NCI-H187 treated with DMSO at 0.1 percent for 48 hours (cell line): ENCODE measurements at regions not wholly inside any gene's neighbourhood (a gene's known extent, or its start where the extent isn't known, plus 50 kb on each side); places are given as distances from the start of the nearest gene placed in this dataset.

Experiments used
- DNase-seq: peaks from one replicate; lab custom pipeline; 2025; lab: John Stamatoyannopoulos, UW

DNA sequence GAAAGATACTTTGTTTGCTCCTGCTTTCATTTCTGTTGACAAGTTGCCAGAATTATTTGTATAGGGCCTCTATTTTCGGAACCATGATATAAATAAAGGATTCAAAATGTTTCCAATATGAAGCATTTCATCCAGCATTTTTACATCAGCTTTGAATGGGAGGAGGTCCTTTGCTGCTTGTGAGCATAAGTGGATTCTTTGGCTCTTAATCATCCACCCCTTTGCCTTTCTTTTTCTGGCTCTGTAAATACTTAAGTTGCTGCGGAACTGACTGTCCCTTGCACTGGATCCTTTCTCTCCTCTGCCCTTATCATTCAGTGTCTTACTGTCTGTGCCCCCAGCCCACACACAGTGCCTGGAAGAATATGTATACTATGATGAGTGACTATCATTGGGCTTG, 357.3 kb upstream of the RGS6 start:
- DNase-seq, result no peak

DNA sequence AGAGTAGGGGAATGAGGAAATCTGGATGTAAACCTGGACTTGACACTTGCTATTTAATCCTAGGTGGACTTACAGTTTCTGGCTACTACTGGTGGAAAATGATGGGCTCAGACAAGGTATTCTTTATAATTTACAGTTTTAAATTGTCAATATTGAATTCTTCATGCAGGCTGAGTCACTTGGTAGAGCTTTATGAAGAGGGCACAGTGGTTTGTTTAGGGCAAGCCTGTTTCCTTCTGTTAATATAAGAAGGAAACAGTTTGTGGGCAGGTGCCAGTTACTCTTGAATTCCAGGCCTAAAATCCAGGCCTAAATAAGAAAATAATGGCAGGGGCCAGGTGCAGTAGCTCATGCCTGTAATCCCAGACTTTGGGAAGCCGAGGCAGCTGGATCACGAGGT, 355.8 kb upstream of the RGS6 start:
- DNase-seq, result no peak

DNA sequence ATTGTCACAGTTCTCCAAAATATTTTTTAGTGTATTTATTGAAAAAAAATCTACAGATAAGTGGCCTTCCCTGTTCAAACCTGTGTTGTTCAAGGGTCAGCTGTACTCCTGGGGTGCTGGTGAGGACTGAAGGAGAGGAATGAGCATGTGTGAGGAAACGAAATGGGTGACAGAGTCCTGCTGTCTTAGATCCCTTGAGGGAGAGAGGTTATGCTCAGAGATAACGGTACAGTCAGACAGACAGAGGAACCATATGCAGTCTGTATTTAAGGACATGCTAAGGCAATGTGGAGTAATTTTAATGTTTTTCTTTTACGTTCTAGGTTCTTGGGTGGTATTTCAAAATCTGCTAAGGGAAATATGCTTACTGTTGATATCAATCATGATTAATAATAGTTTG, 352.9 kb upstream of the RGS6 start:
- no peak for DNase-seq

DNA sequence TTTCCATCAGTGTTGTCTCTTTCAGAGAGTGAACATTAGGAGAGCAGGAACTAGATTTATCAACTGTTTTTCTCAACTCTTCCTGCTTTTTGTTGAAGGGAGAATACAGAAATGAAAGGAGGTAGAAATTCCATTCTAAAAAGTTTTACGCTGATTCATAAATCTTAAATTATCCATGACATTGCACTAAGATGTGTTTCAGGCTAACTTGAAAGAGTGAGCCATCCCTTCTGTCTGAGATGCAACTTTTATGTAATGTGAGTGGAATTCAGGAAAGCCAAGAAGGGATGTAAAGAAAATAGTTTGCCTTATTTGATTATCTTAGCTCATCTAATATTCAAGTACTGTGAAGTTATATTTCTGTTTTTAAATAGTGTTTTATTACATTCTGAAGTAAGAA, 349.5 kb upstream of the RGS6 start:
- no peak for DNase-seq

DNA sequence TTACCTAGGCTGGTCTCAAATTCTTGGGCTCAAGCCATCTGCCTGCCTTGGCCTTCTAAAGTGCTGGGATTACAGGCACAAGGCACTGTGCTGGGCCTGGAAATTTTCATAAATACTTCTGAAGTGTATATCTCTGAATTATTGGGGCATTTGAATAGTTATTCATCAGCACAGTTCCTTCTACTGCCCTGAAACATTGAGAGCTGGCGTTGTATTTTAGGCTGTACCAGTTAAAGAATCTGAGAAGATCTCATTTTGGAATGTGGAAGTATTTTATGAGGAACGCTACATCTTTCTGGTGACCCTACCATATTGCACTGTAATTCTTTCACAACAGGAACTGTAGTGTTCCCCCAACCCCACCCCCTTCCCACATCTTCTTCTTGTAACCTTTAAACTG, 349.0 kb upstream of the RGS6 start:
- DNase-seq, result no peak

DNA sequence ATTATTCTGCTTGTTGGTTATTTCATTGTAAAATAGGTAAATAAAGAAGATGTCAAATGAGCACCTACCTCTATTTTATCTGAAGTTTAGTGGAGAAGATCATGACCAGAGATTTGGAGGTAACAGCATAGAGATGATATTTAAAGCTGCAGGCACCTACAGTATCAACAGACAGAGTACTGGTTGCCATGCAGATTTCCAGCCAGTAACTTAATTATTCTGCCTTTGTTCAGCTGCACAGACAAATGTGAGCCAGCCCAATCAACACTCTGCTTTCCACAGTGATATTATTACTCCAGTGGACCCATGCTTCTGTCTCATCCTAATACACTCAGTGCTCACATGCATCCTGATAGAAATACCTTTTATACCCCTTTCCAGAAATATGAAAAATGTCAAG, 348.5 kb upstream of the RGS6 start:
- DNase-seq, result no peak

DNA sequence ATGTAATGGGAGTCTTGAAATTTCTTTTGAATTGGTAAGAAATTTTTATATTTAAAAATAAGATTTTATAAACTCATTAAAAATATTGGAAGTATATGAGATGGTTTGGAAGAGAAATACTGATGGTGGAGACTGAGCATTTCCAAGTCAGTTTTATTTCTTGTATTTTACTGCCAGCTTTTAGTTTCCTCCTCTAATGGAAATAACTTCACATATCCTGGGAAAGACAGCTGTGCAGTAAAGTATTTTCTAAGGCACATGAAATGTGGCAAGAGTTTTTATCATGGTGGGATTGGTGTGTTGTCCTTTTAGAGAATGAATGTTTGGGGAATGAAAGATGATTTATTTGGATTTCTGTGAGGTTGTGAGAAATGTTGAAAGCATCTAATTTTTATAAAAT, 346.9 kb upstream of the RGS6 start:
- DNase-seq, result no peak

DNA sequence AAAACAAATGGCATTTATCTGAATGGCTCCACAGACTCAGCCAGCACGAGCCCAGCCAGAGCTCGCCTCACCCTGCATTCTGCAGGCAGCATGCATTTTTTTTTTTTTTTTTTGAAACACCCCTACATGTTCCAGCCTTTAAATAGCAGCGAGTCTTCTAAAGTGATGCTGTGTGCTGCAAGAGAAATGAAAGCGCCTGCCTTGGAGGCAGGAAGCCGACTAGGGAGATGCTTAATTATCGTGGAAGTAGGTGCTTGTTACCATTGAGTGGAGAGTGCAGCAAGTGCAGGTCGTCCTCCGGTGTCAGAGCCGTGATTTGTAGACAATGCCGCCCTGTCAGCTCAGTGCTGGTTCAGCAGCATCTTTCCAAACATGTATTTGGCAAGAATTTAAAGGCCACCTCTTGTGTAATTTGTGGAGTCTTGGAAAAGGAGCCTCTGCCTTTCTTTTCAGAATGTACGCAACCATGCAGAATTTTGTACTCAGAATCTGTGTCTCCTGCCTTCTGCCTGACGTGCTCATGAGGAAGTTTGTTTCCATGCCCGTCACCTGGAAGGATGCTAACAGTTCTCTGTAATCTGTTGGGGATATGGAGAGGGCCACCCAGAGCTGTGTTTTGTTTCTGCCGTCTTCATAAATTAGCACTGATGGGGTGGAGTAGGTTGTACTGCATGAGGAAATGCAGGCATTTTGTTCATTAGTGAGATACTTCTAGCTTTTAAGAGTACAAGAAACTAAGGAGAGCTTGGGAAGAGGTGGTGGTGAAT, 345.9 kb upstream of the RGS6 start:
- no peak for DNase-seq

DNA sequence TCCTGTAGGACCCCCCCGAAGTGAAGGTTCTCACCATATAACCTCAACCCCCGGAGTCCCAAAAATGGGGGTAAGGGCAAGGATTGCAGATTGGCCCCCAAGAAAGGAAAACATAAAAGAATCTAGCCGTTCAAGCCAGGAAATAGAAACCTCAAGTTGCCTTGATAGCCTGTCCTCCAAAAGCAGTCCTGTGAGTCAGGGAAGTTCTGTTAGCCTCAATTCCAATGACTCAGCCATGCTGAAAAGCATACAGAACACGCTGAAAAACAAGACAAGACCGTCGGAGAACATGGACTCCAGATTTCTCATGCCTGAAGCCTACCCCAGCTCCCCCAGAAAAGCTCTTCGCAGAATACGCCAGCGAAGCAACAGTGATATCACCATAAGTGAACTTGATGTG, 344.2 kb upstream of the RGS6 start:
- DNase-seq, result no peak

DNA sequence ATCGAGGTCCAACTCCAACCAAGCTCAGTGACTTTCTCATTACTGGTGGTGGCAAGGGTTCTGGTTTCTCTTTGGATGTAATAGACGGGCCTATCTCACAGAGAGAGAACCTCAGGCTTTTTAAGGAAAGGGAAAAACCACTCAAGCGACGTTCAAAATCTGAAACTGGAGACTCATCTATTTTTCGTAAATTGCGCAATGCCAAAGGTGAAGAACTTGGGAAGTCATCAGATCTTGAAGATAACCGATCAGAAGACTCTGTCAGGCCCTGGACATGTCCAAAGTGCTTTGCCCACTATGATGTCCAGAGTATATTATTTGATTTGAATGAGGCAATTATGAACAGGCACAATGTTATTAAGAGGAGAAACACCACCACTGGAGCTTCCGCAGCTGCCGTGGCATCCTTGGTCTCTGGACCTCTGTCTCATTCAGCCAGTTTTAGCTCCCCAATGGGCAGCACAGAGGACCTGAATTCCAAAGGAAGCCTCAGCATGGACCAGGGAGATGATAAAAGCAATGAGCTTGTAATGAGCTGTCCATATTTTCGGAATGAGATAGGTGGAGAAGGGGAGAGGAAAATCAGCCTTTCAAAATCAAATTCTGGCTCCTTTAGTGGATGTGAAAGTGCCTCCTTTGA, 343.5 kb upstream of the RGS6 start:
- no peak for DNase-seq

DNA sequence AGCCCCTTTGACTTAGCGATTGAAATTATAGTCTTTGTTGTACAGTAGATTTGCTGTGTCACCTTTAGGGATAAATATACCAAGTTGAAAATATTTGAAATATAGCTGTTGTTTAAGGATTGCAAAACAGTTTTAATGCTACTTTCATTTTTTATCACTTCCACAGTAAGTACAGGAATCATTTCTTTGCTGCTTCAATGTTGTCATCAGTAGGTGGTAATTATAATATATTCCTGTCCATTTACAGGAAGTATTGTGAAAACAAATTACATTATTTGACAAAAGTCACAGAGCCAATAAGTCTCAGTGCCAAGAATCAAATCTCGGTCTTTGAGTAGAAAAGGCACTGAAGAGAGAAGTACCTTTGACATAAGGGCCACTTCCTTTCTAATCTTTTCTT, 342.6 kb upstream of the RGS6 start:
- DNase-seq, result no peak

DNA sequence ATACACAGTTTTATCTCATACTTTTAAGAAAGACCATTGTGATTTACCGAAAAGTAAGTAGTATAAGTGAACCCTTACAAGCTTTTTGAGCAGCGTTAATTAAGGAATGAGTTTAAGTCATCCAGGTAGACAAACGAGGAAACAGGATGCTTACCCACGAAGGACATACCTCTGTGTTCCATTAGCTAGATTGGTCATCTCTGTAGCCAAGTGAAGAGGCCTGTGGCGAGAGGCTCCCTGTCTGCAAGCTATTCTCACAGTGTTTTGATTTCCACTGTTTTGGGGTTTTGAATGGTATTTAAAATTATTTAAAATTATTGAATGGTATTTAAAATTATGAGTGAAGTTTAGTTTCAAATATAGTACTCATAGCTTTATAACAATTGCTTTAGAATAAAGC, 342.1 kb upstream of the RGS6 start:
- DNase-seq, result no peak

DNA sequence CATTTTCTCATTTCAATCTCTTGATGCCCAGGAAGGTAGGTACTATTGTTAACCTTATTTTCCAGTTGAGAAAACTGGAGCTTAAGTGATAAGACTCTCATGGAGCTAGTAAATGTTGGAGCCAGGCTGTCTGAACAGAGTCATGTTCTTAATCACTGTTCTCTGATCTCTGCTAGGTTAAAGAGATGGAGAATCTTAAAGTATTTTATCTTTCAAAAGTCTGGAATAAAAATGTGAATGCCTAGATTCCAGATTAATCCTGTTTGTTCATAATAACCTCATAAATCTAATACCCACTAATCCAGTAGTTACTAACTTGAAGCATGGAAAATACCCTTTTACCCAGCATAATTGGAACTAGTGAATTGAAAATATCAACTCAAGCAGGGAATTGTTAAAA, 341.0 kb upstream of the RGS6 start:
- DNase-seq, result no peak

DNA sequence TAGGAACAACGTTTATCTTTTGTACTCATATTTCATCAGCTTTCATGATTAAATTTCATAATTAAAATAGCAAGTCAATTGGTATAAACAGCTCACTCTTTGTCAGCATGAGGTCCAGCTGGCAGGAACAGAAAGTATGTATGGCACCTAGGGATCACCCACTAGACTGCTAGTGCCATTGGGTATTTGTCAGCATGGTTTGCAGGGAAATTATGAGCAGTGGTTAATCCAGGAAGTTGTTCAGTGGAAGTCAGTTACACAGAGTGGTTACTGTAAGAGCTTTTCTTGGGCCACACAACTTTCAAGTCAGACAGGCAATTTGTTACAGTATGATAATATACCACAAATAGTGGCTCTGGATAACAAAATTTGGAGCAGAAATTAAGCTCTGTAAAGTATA, 340.3 kb upstream of the RGS6 start:
- no peak for DNase-seq

DNA sequence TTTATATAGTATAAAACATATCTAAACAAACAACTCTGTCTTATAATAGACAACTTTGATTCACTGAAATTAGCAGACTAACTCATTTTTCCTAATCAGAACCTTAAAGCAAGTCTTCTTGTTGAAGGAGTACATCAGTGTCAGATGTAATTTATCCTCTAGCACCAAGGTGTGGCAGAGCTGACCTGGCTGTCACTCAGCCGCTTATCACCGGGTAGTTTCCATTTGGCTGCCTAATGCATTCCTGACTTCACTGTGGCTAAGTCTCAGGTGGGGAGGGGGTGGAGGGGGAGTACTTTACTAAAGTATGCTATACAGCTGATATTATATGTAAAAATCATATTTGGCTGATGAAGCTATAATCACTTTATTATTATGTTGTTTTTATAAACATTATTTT, 339.9 kb upstream of the RGS6 start:
- no peak for DNase-seq

DNA sequence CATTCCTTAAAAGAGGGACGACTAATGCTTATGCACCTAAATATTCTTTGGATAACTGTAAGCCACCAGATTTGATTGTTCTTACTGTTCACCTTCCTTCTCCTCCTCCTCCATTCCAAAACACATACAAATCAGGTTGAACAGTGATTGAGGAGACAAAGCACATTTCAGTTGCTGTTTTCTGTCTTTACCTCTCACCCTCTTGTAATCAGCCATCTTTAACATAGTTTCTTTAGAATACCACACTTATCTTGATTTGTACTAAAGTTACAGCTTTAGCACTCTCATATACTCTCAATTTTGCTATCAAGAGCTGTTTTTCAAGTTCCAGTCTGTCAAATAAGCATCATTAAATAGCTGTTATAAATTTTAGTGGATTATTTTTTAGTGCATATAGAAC, 338.3 kb upstream of the RGS6 start:
- DNase-seq, result no peak

DNA sequence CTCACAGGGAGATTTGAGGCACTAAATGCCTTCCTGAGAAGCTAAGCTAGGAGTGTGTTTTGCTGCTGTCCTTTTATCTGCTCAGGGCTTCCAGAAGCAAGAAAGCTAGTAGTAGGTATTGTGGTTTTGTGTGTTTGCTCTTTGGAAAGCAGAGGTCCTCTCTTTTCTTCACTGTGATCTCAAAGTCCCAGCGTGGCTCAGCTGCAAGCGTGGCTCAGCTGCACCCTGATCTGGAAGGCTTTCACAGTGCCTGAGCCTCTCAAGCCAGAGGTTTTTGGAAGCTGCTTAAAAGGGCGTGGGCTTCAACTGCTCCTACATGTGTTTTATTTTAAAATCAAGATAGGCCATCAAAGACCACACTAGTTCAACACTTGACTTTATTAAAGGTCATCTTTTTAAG, 337.4 kb upstream of the RGS6 start:
- DNase-seq, result no peak

DNA sequence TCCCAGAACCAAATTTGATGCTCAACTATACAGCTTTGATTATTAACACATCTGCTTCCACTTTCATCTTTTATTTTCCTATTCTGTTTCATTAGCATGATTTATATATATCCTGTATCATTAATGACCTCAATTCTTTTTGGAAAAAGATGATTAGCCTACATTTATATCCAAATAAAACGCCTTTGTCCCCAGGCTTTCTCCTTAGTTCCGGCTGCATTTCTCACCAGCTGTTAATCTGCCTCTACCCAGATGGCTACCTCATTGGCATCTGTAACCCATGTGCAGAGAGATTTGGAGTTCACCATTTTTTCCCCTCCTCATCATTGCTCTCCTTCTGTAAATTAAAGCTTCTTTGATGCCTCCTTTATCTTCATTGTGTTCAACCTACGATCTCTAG, 336.8 kb upstream of the RGS6 start:
- no peak for DNase-seq

DNA sequence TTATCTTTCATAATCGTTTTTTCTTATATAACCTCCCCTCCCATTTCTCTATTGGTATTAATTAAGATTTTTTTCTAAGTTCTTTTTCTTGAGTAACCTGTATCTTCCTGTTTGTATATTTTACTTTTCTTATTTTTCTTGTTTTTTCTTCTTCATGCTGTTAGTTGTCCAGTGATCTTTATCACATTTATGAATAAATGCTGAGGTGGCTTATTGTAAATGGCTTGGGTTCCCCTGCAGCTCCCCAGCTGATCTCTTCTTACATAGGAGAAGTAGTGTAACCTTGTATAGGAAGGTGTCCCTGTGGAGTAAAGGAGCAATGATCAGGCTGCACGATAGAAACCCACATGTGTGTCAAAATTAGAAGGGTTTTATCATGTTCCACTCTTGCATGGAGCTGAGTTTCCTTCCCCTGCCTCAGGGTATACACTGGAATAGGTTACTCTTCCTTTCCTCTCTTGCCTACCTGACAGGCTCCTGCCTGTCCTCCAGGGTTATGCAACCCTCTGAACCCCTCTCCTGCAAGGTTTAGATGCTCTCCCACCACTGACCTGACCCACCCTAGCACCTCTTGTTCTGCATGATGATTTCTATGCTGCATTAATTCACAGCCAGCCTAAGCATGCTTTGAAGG, 334.8 kb upstream of the RGS6 start:
- DNase-seq, result no peak

DNA sequence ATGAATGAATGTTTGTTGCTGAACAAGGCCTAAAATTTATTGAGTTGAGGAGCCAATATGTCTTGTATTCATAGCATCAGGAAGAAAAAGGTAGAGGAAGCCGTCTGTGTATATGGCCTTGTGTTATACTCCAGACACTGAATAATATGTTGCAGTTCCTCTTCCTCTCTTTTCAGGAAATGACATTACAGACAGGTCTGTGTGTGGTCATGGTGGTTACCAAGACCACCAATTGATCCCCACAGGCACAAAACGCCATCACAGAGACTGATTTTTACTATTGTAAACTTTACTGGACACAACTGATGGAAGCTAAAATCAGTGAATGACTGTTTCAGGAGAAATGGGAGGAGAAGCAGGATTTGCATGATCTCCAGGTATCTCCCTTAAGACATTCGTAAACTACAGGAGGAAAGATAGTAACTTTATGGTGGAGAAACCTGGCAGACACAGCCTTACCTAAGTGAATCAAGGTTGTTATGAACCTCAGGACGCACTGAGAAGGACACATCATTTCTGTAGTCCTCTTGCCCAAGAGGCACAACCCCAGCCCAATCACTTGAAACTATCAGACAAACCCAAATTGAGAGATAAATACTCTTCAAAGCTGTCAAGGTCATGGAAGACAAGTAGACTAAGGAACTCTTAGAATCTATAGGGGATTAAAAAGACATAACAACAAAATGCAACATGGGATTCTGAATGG, 334.1 kb upstream of the RGS6 start:
- no peak for DNase-seq

DNA sequence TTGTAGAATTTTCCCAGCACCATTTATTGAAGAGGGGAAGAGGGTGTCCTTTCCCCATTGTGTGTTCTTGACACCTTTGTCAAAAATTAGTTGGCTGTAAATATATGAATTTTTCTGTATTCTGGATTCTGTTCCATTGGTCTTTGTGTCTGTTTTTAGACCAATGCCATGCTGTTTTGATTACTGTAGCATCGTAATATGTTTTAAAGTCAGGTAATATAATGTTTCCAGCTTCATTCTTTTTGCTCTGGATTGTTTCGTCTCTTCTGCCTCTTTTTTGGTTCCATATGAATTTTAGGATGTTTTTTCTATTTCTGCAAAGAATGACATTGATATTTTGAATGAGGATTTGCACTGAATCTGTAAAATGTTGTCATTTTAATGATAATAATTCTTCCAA, 331.9 kb upstream of the RGS6 start:
- no peak for DNase-seq

DNA sequence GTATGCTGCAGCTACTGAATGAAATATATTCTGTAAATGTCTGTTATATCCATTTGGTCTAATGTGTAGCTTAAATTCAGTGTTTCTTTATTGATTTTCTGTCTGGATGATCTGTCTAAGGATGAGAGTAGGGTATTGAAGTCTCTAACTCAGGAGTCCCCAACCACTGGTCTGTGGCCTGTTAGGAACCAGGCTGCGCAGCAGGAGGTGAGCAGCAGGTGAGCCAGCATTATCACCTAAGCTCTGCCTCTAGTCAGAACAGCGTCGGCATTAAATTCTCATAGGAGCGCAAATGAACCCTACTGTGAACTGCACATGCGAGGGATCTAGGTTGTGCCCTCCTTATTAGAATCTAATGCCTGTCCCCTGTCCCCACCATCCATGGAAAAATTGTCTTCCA, 329.7 kb upstream of the RGS6 start:
- DNase-seq, result no peak

DNA sequence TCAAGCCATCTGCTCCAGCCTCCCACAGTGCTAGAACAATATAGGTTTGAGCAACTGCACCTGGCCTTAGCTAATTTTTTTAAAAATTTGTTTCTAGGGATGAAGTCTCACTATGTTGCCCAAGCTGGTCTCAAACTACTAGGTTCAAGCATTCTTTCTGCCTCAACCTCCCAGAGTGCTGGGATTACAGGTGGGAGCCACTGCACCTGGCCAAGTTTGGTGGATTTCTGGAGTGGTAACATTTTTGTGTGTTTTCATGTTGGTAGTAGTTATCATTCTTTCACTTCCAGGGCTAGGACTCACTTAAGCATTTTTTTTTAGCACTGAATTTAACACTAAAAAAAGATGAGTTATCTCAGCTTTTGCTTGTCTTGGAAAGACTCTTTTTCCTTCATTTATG, 328.0 kb upstream of the RGS6 start:
- DNase-seq, result no peak
